HG03439 (cell line): ENCODE measurements at regions not wholly inside any gene's neighbourhood (a gene's known extent, or its start where the extent isn't known, plus 50 kb on each side); places are given as distances from the start of the nearest gene placed in this dataset.
"Not testable (repeated sequence)": the region's sequence is repeated elsewhere in the genome, so short reads cannot be mapped to it uniquely, and the experiment has no call there.

Source experiments
- ATAC-seq: cut with Tn5 transposase; IDR thresholded peaks from one replicate; pipeline ENCODE4 v1.9.1; 2021; ENCODE audit warnings: mild to moderate bottlenecking, moderate library complexity; ENCODE audit not compliant: unreplicated experiment

GRCh38 chr4:115279330-115279729, 165.9 kb upstream of the NDST4 start:
- ATAC-seq: no peak

GRCh38 chr4:115278830-115279229, 165.4 kb upstream of the NDST4 start:
- no peak for ATAC-seq

GRCh38 chr4:115275615-115276014, 162.2 kb upstream of the NDST4 start:
- ATAC-seq: no peak

- ATAC-seq: peak; percentile 61
Measured at GRCh38 chr4:115274545-115274944, 161.1 kb upstream of the NDST4 start.

GRCh38 chr4:115272594-115272993, 159.2 kb upstream of the NDST4 start:
- peak; percentile 24 for ATAC-seq

GRCh38 chr4:115272185-115272584, 158.8 kb upstream of the NDST4 start:
- ATAC-seq: peak; percentile 74

- ATAC-seq: no peak
Measured at GRCh38 chr4:115260195-115260594, 146.8 kb upstream of the NDST4 start.

- ATAC-seq: no peak
Measured at GRCh38 chr4:115259642-115260041, 146.2 kb upstream of the NDST4 start.

- ATAC-seq: no peak
Measured at GRCh38 chr4:115249808-115250207, 136.4 kb upstream of the NDST4 start.

- peak; percentile 65 for ATAC-seq
Measured at GRCh38 chr4:115234405-115235093, 121.1 kb upstream of the NDST4 start.

GRCh38 chr4:115233600-115233999, 120.2 kb upstream of the NDST4 start:
- ATAC-seq: no peak

GRCh38 chr4:115229873-115230272, 116.5 kb upstream of the NDST4 start:
- ATAC-seq: no peak

GRCh38 chr4:115228851-115229250, 115.4 kb upstream of the NDST4 start:
- no peak for ATAC-seq

- no peak for ATAC-seq
Measured at GRCh38 chr4:115222061-115222460, 108.6 kb upstream of the NDST4 start.

GRCh38 chr4:115219862-115220261, 106.4 kb upstream of the NDST4 start:
- no peak for ATAC-seq

GRCh38 chr4:115219315-115219860, 106.0 kb upstream of the NDST4 start:
- no peak for ATAC-seq

GRCh38 chr4:115215935-115216334, 102.5 kb upstream of the NDST4 start:
- no peak for ATAC-seq

GRCh38 chr4:115213716-115214115, 100.3 kb upstream of the NDST4 start:
- no peak for ATAC-seq

- no peak for ATAC-seq
Measured at GRCh38 chr4:115201042-115201330, 87.6 kb upstream of the NDST4 start.

- not testable (repeated sequence) for ATAC-seq
Measured at GRCh38 chr4:115200201-115201041, 87.0 kb upstream of the NDST4 start.

GRCh38 chr4:115194612-115195011, 81.2 kb upstream of the NDST4 start:
- ATAC-seq: not testable (repeated sequence)

- ATAC-seq: no peak
Measured at GRCh38 chr4:115190529-115190928, 77.1 kb upstream of the NDST4 start.
